ENCODE measurements at regions not wholly inside any gene's neighbourhood (a gene's known extent, or its start where the extent isn't known, plus 50 kb on each side); places are given as distances from the start of the nearest gene placed in this dataset.

DNA sequence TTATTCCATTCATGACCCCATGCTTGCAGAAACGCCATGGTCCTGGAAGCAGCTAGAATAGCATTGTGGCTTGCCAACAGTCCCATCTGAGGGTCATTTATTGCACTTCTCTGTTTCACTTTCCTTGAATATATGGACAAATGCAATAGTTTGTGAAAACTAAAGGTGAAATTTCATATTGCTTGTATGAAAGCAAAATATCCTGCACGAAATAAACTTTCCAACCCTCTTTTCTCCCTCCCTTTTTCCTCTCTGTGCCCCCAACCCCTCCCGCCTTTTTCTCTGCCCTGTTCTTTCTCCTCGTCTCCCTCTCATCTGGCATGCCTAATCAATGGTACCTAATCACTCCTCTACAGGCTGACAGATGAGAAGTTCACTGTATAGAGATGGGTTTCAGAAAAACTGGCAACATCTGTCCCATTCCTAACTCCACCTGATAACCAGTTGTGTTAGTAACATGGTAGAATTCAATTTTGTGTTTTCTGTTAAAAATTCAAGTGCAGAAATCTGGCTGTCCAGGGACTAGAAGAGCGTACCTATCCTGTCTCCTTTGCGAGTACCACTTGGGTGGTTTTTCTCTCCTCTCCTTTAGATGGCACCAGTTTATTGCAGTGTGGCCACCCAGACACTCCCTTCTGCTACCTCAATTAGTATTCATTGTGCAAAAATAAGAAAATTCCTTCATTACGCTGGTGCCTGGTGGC is 198.6 kb downstream of the FOXA2 start:
- TF ChIP-seq POLR2A (IDR thresholded peaks at IDR 0.05) = no peak
- TF ChIP-seq, protein P1, sequence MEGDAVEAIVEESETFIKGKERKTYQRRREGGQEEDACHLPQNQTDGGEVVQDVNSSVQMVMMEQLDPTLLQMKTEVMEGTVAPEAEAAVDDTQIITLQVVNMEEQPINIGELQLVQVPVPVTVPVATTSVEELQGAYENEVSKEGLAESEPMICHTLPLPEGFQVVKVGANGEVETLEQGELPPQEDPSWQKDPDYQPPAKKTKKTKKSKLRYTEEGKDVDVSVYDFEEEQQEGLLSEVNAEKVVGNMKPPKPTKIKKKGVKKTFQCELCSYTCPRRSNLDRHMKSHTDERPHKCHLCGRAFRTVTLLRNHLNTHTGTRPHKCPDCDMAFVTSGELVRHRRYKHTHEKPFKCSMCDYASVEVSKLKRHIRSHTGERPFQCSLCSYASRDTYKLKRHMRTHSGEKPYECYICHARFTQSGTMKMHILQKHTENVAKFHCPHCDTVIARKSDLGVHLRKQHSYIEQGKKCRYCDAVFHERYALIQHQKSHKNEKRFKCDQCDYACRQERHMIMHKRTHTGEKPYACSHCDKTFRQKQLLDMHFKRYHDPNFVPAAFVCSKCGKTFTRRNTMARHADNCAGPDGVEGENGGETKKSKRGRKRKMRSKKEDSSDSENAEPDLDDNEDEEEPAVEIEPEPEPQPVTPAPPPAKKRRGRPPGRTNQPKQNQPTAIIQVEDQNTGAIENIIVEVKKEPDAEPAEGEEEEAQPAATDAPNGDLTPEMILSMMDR (IDR thresholded peaks at IDR 0.05) = no peak

All from vagina (tissue), 2 donors.